K562 (cell line): ENCODE measurements at regions not wholly inside any gene's neighbourhood (a gene's known extent, or its start where the extent isn't known, plus 50 kb on each side); places are given as distances from the start of the nearest gene placed in this dataset.

Experiments used
- ATAC-seq: fragments of 200-7000 bp; cut with Tn5 transposase; 3 replicates; pipeline ENCODE4 v1.9.1; 2020; ENCODE audit warnings: moderate library complexity
- BruUV-seq: library from RNA; stranded (reverse); fragments of 400-500 nt; replicated peaks from 2 replicates; lab custom pipeline; 2021; lab: Mats Ljungman, UMichigan
- CTCF ChIA-PET: fragments of 300-600 bp; formaldehyde crosslinking; extraction: SDS; loops from one replicate; lab custom pipeline; 2021; ENCODE audit warnings: low intra/inter-chr PET ratio; lab: Yijun Ruan, JAX
- POLR2A ChIA-PET: fragments of 300-600, 350-650 bp; sonication (Branson Sonifier 250); formaldehyde crosslinking; extraction: SDS; loops from one replicate; lab custom pipeline; 2021; ENCODE audit warnings: antibody characterized with exemption, inconsistent platforms; lab: Yijun Ruan, JAX
- DNase-seq, 4 experiments: peaks; one replicate each; pipeline versions ENCODE4 v3.0.0 to v3.0.0-alpha.2; 2011 to 2018; ENCODE audit warnings: low spot score in 3 of 4, mixed read lengths in 3 of 4; ENCODE audit errors: extremely low read depth in 1 of 4
- FAIRE-seq: peaks from 2 replicates; lab custom pipeline; 2011; peaks lifted over from hg19 to GRCh38; lab: Jason Lieb, UNC
- H2AFZ ChIP-seq: 2 replicates; pipeline ENCODE4 v1.6.0; 2011; ENCODE audit warnings: low read depth, low read length, control low read depth, inconsistent platforms
- H3K27ac ChIP-seq: fragments of 200-600 bp; 3 replicates; pipeline ENCODE4 v1.8.0; 2011; ENCODE audit warnings: low read depth, mild to moderate bottlenecking, control low read depth, inconsistent platforms, low read length, moderate library complexity, mixed read lengths; ENCODE audit errors: extremely low read depth
- H3K27me3 ChIP-seq, 2 experiments: fragments of 300-600 bp in 1 of 2; 2 replicates in 1 of 2; 3 replicates in 1 of 2; pipeline versions ENCODE4 v1.6.0 to v1.8.0; 2011; ENCODE audit warnings: inconsistent platforms in 2 of 2, low read length in 2 of 2, mild to moderate bottlenecking in 1 of 2, mixed read lengths in 1 of 2, moderate library complexity in 1 of 2; ENCODE audit not compliant: control insufficient read depth in 2 of 2, insufficient read depth in 2 of 2
- H3K36me3 ChIP-seq: fragments of 300-600 bp; 3 replicates; pipeline ENCODE4 v1.8.0; 2011; ENCODE audit warnings: mild to moderate bottlenecking, low read length, inconsistent platforms; ENCODE audit not compliant: control insufficient read depth, insufficient read depth
- H3K4me1 ChIP-seq, 2 experiments: fragments of 200-600 bp in 1 of 2; replicated peaks in 1 of 2; 2 replicates in 1 of 2; 3 replicates in 1 of 2; pipeline versions ENCODE4 v1.5.1 to v1.8.0; 2011; ENCODE audit warnings: inconsistent platforms in 2 of 2, low read length in 2 of 2, mild to moderate bottlenecking in 1 of 2, mixed read lengths in 1 of 2, moderate library complexity in 1 of 2; ENCODE audit not compliant: control insufficient read depth in 2 of 2, insufficient read depth in 2 of 2
- H3K4me2 ChIP-seq: 2 replicates; pipeline ENCODE4 v1.6.1; 2011; ENCODE audit warnings: low read length, control low read depth, inconsistent platforms, mixed read lengths; ENCODE audit not compliant: insufficient read depth
- H3K4me3 ChIP-seq: fragments of 200-600 bp; sonication (generic), shearing (Covaris generic); 2 replicates; pipeline ENCODE4 v1.5.1; 2016; ENCODE audit warnings: control low read depth, inconsistent platforms
- H3K79me2 ChIP-seq: fragments of 200-600 bp; 3 replicates; pipeline ENCODE4 v1.8.0; 2011; ENCODE audit warnings: low read length, inconsistent platforms; ENCODE audit not compliant: control insufficient read depth, insufficient read depth
- H3K9ac ChIP-seq, 2 experiments: 2 replicates each; pipeline versions ENCODE4 v1.6.0 to v1.6.1; 2011; ENCODE audit warnings: low read depth in 2 of 2, low read length in 2 of 2, control low read depth in 1 of 2, inconsistent platforms in 1 of 2, mild to moderate bottlenecking in 1 of 2, mixed read lengths in 1 of 2; ENCODE audit not compliant: insufficient read depth in 1 of 2
- H3K9me1 ChIP-seq: one replicate; pipeline ENCODE4 v1.6.0; 2011; ENCODE audit warnings: inconsistent platforms, mild to moderate bottlenecking, low read length, moderate library complexity; ENCODE audit not compliant: control insufficient read depth, insufficient read depth
- H3K9me3 ChIP-seq: replicated peaks from 2 replicates; pipeline ENCODE4 v1.5.1; 2011; ENCODE audit warnings: low read depth, low read length, inconsistent platforms; ENCODE audit not compliant: control insufficient read depth, insufficient read depth
- H4K20me1 ChIP-seq: replicated peaks from 2 replicates; pipeline ENCODE4 v1.6.1; 2011; ENCODE audit warnings: low read length, inconsistent platforms, mixed read lengths; ENCODE audit not compliant: control insufficient read depth, insufficient read depth
- ETV5 ChIP-seq: sonication (generic); formaldehyde crosslinking; IDR thresholded peaks from 2 replicates; pipeline ENCODE4 v1.4.0; 2020; ENCODE audit warnings: low read depth, mild to moderate bottlenecking, missing genetic modification reagents
- HMGN3 ChIP-seq: IDR thresholded peaks from 2 replicates; pipeline ENCODE4 v1.6.1; 2011; ENCODE audit warnings: borderline replicate concordance, low read depth, mild to moderate bottlenecking, mixed read lengths, low read length; ENCODE audit not compliant: insufficient read length; ENCODE audit errors: extremely low read depth
- HOXB6 ChIP-seq: fragments of 250-450 bp; sonication (Bioruptor Pico); IDR thresholded peaks from 2 replicates; pipeline ENCODE4 v1.5.1; 2022; ENCODE audit warnings: mild to moderate bottlenecking, borderline replicate concordance
- IRF2 ChIP-seq: sonication (generic); formaldehyde crosslinking; IDR thresholded peaks from 2 replicates; pipeline ENCODE4 v1.8.1; 2022; ENCODE audit warnings: mild to moderate bottlenecking, missing genetic modification reagents
- SIX5 ChIP-seq, 2 experiments: IDR thresholded peaks; 2 replicates each; pipeline ENCODE4 v1.6.1; 2011; ENCODE audit warnings: low read length in 2 of 2, borderline replicate concordance in 1 of 2, low read depth in 1 of 2, mild to moderate bottlenecking in 1 of 2, moderate library complexity in 1 of 2; ENCODE audit not compliant: insufficient read depth in 1 of 2
- ZNF311 ChIP-seq: fragments of 250-450 bp; sonication (Bioruptor Pico); IDR thresholded peaks from 2 replicates; pipeline ENCODE4 v1.4.0; 2020; ENCODE audit warnings: mild to moderate bottlenecking, moderate library complexity
- ZNF316 ChIP-seq: fragments of 450-650 bp; IDR thresholded peaks from 2 replicates; pipeline ENCODE4 v1.6.1; 2016
- ZNF324 ChIP-seq: fragments of 250-450 bp; sonication (Bioruptor Pico); IDR thresholded peaks from 2 replicates; pipeline ENCODE4 v1.4.0; 2020; ENCODE audit warnings: mild to moderate bottlenecking
- ZNF583 ChIP-seq: fragments of 250-450 bp; sonication (Bioruptor Pico); IDR thresholded peaks from 2 replicates; pipeline ENCODE4 v1.4.0; 2020
- WGBS: fragments of 100-300 bp; shearing (Covaris generic); methylation state at CpG from one replicate; pipeline ENCODE4 v1.1.6; 2016; ENCODE audit warnings: low coverage, mixed read lengths; ENCODE audit not compliant: insufficient coverage; ENCODE audit errors: missing lambda C conversion rate; 5-methylcytosine and 5-hydroxymethylcytosine counted together
- in situ Hi-C: fragments of 300-500 bp; cut with MboI; formaldehyde crosslinking; loops from 4 replicates; pipeline ENCODE4 v1.15.0; 2018; ENCODE audit warnings: inconsistent platforms, mixed read lengths
- intact Hi-C: fragments of 100-400 bp; cut with micrococcal nuclease; formaldehyde crosslinking; loops from 2 replicates; pipeline ENCODE4 v1.14.2; 2022
- TF ChIP-seq, protein P1 (sequence below): sonication (generic); formaldehyde crosslinking; IDR thresholded peaks from 2 replicates; pipeline ENCODE4 v1.9.0; 2022; ENCODE audit warnings: mild to moderate bottlenecking, missing genetic modification reagents
- TF ChIP-seq, protein P2 (sequence below): fragments of 250-450 bp; sonication (Bioruptor Pico); IDR thresholded peaks from 2 replicates; pipeline ENCODE4 v1.8.0; 2022; ENCODE audit warnings: moderate library complexity, mild to moderate bottlenecking, inconsistent platforms

DNA sequence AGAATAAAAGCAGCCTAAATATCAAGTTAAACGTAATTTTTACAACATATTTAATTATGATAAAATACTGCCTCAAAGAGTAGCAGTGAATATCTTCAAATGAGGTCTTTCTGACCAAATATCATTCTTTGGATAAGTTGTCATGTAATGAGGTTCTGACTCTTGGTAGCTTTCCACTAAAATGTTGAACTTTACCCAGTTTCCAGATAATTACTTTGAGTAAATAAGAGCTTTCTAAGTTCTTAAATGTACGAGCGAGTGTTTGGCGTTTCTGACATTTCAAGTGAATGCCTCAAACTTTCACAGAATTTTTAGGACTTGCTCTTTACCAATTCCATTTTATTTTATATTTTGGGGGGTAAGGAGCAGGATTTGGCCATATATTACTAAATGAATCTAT is 1515.2 kb downstream of the FAM181B start:
- Histone ChIP-seq H3K4me3 (no peak overlapping the region), H3K9ac (no peak overlapping the region)
- ATAC-seq: no peak
- no peak for TF ChIP-seq ZNF583 (CRISPR knock-in tag)
- no peak for TF ChIP-seq SIX5 (IDR thresholded peaks at IDR 0.05; ENCODE audit: borderline replicate concordance in 1 of 2, insufficient read depth in 1 of 2, low read depth in 1 of 2, low read length in 2 of 2)
- TF ChIP-seq IRF2: no peak
- TF ChIP-seq ETV5 (CRISPR knock-in tag): no peak
- TF ChIP-seq HMGN3: no peak
- TF ChIP-seq ZNF311 (CRISPR knock-in tag): no peak
- TF ChIP-seq, protein P1, sequence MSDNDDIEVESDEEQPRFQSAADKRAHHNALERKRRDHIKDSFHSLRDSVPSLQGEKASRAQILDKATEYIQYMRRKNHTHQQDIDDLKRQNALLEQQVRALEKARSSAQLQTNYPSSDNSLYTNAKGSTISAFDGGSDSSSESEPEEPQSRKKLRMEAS (CRISPR knock-in tag): no peak
- no peak for TF ChIP-seq HOXB6 (CRISPR knock-in tag)
- TF ChIP-seq ZNF324 (CRISPR knock-in tag): no peak
- TF ChIP-seq, protein P2, sequence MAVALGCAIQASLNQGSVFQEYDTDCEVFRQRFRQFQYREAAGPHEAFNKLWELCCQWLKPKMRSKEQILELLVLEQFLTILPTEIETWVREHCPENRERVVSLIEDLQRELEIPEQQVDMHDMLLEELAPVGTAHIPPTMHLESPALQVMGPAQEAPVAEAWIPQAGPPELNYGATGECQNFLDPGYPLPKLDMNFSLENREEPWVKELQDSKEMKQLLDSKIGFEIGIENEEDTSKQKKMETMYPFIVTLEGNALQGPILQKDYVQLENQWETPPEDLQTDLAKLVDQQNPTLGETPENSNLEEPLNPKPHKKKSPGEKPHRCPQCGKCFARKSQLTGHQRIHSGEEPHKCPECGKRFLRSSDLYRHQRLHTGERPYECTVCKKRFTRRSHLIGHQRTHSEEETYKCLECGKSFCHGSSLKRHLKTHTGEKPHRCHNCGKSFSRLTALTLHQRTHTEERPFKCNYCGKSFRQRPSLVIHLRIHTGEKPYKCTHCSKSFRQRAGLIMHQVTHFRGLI: no peak
- no peak for TF ChIP-seq ZNF316
- TF ChIP-seq, all 486 proteins: peak for 0
- no peaks in the 10 kb centered on the region; the same call in 1 of the 2 replicates for H3K9me3 ChIP-seq
- H3K9me1 ChIP-seq: no peaks in the 10 kb centered on the region
- no peak overlapping the region for H3K4me2 ChIP-seq
- H4K20me1 ChIP-seq: no peaks in the 10 kb centered on the region
- no peaks in the 10 kb centered on the region for H3K4me1 ChIP-seq
- H3K36me3 ChIP-seq: no peaks in the 10 kb centered on the region
- BruUV-seq: no TSS peak
- no peak overlapping the region for H2AFZ ChIP-seq
- intact Hi-C loops (no loop called here), in situ Hi-C loops (no loop called here)
- CTCF ChIA-PET: no interaction called here
- POLR2A ChIA-PET: no interaction called here
- 0% methylated on average over 4 of the region's 4 CpGs for WGBS
- no peak for DNase-seq
- no peak for FAIRE-seq
- H3K27me3 ChIP-seq: no peaks in the 10 kb centered on the region
- H3K79me2 ChIP-seq: no peaks in the 10 kb centered on the region
- no peak overlapping the region for H3K27ac ChIP-seq
